ENCODE measurements at regions not wholly inside any gene's neighbourhood (a gene's known extent, or its start where the extent isn't known, plus 50 kb on each side); places are given as distances from the start of the nearest gene placed in this dataset.
A peak's percentile ranks its signal among the peaks of the same experiment; 100 is the strongest.

DNA sequence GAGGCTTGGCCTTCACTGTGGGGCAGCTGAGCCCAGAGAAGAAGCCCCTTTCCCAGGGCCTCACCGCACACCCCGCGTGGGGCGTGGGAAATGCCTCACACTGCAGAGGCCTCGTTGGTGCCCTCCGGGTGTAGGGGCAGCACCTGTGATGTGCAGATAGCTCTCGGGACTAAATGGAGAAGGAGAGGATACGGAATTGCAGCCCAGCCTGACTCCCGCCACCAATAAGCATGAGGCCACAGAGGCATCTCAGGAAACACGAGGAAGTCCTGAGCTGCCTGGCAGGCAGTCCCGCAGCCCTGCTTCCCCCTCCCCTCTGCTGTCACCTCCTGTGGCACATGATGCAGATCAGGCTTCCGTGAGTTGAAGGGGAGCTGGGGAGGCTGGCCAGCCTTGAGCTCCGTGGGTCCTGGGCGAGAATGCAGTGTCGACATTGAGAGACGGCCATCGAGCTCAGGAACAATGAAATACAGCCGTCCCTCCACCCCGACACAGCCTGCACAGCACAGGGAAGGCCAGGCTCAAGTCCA is 59.6 kb upstream of the PPP2R2D start:
- H3K4me3 ChIP-seq (ENCODE audit: low read depth, low read length), result no peak overlapping the region
- TF ChIP-seq MAX (IDR thresholded peaks at IDR 0.05; ENCODE audit: low read depth, low read length) (no peak), CTCF (IDR thresholded peaks at IDR 0.05; ENCODE audit: low read depth, low read length) (no peak), POLR2A (IDR thresholded peaks at IDR 0.05; ENCODE audit: extremely low read depth, insufficient read length) (no peak), MYC (IDR thresholded peaks at IDR 0.05; ENCODE audit: low read depth, low read length) (no peak)
- peak; percentile 15 for DNase-seq (ENCODE audit: low read depth)

- TF ChIP-seq POLR2A (IDR thresholded peaks at IDR 0.05; ENCODE audit: extremely low read depth, insufficient read length) (no peak), MAX (IDR thresholded peaks at IDR 0.05; ENCODE audit: low read depth, low read length) (no peak), CTCF (IDR thresholded peaks at IDR 0.05; ENCODE audit: low read depth, low read length) (no peak), MYC (IDR thresholded peaks at IDR 0.05; ENCODE audit: low read depth, low read length) (no peak)
- no peak overlapping the region for H3K4me3 ChIP-seq (ENCODE audit: low read depth, low read length)
- no peak for DNase-seq (ENCODE audit: low read depth)
These were observed 59.1 kb upstream of the PPP2R2D start for GRCh38 chr10:131841661-131842139.

- DNase-seq (ENCODE audit: low read depth), result no peak
- TF ChIP-seq POLR2A (IDR thresholded peaks at IDR 0.05; ENCODE audit: extremely low read depth, insufficient read length) (no peak), CTCF (IDR thresholded peaks at IDR 0.05; ENCODE audit: low read depth, low read length) (no peak), MAX (IDR thresholded peaks at IDR 0.05; ENCODE audit: low read depth, low read length) (no peak), MYC (IDR thresholded peaks at IDR 0.05; ENCODE audit: low read depth, low read length) (no peak)
These were observed 58.3 kb upstream of the PPP2R2D start for GRCh38 chr10:131842351-131843088.

DNA sequence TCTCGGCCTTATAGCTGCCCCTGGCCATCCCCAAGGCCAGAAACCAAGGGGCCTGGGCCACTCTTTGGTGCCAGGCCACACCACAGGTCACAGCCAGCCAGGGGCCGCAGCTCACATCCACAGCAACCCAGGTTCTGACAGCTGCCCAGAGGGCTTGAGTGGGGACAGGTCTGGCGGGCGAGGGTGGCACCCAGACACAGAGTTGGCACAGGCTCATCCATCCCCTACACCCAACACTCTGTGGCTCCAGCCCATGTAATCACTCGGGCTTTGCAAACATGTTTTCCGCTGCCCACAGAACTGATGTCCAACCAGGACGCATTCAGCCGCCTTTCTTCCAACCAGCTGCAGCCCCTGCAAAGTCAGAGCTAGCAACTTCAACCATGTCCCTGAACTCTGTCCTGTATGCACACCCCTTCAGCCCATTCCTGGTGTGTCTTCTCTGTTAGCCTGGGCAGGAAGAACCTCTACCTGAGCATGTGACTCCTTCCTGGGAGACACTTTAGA is 57.7 kb upstream of the PPP2R2D start:
- no peak overlapping the region for H3K4me3 ChIP-seq (ENCODE audit: low read depth, low read length)
- no peak for DNase-seq (ENCODE audit: low read depth)
- TF ChIP-seq MAX (IDR thresholded peaks at IDR 0.05; ENCODE audit: low read depth, low read length), result no peak
- no peak for TF ChIP-seq CTCF (IDR thresholded peaks at IDR 0.05; ENCODE audit: low read depth, low read length)
- TF ChIP-seq POLR2A (IDR thresholded peaks at IDR 0.05; ENCODE audit: extremely low read depth, insufficient read length), result no peak
- TF ChIP-seq MYC (IDR thresholded peaks at IDR 0.05; ENCODE audit: low read depth, low read length), result no peak

More at GRCh38 chr10:131842351-131843088, 58.3 kb upstream of the PPP2R2D start:
- no peak overlapping the region for H3K4me3 ChIP-seq (ENCODE audit: low read depth, low read length)

DNA sequence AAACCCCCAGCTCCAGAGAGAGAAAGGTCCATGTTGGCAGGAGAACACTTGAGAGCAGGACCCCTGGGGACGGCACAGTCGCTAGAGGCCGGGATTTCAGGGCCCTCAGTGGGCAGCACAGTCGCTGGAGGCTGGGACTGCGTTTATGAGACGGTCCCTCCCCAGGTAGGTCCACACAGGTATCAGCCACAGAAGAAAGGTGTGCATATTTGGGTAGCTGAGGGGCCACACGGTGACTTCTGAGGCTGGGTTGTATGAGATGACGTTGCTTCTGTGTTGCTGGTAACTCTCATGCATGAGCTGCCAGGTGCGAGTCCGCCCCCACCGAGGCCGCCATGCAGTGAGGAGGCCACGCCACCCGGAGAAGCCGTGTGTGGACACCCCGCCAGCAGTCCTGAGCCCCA is 56.9 kb upstream of the PPP2R2D start:
- H3K4me3 ChIP-seq (ENCODE audit: low read depth, low read length), result no peak overlapping the region
- no peak for DNase-seq (ENCODE audit: low read depth)
- no peak for TF ChIP-seq POLR2A (IDR thresholded peaks at IDR 0.05; ENCODE audit: extremely low read depth, insufficient read length)
- TF ChIP-seq MYC (IDR thresholded peaks at IDR 0.05; ENCODE audit: low read depth, low read length), result no peak
- no peak for TF ChIP-seq CTCF (IDR thresholded peaks at IDR 0.05; ENCODE audit: low read depth, low read length)
- TF ChIP-seq MAX (IDR thresholded peaks at IDR 0.05; ENCODE audit: low read depth, low read length), result no peak

Data from NB4 (cell line).